GM12873 (cell line): ENCODE measurements at regions not wholly inside any gene's neighbourhood (a gene's known extent, or its start where the extent isn't known, plus 50 kb on each side); places are given as distances from the start of the nearest gene placed in this dataset.

Experiments used
- TF ChIP-seq, protein P1 (sequence below): IDR thresholded peaks from 2 replicates; pipeline ENCODE4 v1.5.1; 2012; ENCODE audit warnings: low read depth, mild to moderate bottlenecking, moderate library complexity, low read length, control low read depth; ENCODE audit not compliant: insufficient read depth; ENCODE audit errors: missing control alignments

DNA sequence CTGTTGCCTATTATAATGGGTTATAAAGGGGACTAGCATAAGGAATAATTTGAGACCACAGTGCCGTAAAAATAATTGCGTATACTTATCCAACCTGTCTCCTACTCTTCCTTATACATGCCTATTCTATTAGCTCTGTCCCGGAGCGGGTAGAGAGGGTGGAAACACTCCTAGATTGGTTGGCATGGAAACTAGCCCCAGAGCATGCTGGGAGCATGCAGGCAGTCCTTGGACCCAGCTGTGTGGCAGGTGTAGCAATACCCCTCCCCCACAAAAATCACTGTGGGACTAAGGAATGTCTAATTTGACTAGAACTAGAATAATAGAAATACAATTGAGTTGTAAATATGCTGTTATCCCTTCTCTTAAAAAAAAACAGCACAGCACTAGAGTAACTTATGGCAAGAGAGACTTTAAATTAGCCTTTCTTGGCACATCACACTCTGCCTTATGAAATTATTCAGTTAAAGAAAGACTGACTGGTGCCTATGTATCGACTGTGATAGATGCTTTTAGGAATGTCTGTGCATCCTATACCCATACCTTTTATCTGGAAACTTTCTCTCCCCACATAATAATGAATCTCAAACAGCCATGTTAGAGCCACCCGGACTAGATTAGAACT, 244.0 kb upstream of the DAAM1 start:
- TF ChIP-seq, protein P1, sequence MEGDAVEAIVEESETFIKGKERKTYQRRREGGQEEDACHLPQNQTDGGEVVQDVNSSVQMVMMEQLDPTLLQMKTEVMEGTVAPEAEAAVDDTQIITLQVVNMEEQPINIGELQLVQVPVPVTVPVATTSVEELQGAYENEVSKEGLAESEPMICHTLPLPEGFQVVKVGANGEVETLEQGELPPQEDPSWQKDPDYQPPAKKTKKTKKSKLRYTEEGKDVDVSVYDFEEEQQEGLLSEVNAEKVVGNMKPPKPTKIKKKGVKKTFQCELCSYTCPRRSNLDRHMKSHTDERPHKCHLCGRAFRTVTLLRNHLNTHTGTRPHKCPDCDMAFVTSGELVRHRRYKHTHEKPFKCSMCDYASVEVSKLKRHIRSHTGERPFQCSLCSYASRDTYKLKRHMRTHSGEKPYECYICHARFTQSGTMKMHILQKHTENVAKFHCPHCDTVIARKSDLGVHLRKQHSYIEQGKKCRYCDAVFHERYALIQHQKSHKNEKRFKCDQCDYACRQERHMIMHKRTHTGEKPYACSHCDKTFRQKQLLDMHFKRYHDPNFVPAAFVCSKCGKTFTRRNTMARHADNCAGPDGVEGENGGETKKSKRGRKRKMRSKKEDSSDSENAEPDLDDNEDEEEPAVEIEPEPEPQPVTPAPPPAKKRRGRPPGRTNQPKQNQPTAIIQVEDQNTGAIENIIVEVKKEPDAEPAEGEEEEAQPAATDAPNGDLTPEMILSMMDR: no peak

DNA sequence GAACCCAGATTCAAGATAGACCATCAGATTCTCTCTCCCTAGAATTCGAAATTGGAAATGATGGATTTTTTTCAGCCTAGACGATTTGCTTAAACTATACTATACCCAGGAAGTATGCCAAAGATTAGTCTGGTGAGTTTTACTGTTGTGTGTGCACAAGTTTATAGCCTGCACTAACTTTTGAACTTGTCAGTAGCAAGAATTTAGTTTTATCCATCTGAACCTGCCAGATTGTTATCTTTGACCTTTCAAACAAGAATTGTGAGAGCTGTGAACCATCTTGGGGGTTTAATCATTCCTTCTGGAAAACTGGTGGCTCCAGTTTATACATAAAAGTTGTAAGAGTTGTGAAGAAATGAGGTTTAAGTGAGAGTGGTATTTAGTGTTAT, 243.5 kb upstream of the DAAM1 start:
- TF ChIP-seq, protein P1: no peak

DNA sequence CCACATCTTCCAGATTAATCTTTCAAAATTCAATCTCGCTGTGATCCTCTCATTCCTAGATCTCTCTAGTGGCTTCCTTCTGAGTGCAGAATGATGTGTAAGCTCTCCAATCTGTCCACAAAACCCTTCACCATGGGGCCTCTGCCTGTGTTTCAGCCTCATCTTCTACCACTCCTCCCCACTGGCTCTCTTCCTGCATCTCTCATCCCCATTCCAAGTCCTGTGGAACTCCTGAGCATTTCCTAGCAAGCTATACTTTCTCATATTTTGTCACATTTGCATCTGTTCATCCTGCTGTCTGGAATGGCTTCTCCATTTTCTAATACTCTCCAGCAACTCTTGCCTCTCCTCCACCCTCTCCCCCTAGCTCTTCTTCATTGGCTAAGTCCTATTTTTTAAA, 242.0 kb upstream of the DAAM1 start:
- TF ChIP-seq, protein P1: no peak

DNA sequence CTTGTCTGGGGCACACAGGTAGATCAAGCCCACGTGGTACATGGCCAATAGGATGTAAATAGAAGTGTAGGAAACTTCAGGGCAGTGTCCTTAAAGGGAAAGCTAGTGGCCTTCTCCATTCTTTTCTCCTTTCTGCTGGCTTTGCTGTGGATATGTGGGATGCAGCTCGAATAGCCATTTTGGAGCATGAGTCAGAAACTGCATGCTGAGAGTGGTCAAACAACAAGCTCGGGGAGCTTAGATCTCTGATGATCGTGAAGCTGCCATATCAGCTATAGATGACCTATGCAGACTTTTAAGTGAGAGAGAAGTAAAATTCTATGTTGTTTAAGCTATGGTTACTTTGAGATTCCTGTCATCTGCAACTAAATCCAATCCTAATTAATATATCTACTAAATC, 241.3 kb upstream of the DAAM1 start:
- TF ChIP-seq, protein P1: no peak

DNA sequence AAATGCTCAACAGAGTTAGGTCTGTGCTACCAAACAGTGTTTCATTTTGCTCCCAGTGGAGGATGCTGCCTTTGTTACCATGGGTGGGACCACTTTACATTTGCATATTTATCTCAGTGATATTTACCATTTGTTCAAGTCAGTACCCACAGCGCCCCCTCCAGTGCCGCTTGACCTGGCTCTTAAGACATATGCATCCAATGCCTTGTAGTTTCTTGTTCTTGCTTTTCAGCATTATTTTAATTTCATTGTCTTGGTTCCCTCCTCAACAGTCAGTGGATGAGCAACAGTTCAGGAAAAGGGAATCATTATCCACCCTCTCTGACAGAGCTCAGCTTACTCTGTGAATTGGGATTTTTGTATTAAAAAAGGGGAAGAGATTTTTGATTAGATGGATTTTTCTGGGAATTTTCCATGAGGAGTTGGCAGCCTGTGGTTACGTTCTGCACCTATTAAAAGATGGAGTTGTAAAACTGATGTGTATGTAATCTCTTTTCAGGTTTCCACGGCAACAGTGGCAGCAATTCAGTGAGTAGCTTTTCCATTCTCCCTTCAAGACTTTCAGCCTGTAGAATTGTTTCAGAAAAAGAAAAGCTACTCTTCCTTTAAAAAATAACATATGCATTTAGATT, 240.5 kb upstream of the DAAM1 start:
- TF ChIP-seq, protein P1: no peak

DNA sequence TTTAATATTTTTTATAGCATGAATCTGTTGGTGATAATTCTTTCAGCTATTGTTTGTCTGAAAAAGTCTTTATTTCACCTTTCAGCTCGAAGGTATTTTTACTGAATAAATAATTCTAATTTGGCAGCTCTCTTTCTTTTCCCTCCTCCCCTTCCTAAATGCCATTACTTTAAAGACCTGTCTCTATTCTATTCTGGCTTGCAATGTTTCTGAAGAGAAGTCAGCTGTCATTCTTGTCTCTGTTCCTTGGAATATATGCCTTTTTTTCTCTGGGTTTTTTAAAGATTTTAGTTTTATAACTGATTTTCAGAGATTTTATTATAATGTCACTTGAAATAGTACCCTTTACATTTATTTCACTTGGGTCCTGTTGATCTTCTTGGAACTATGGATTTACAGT, 237.9 kb upstream of the DAAM1 start:
- TF ChIP-seq, protein P1: no peak

DNA sequence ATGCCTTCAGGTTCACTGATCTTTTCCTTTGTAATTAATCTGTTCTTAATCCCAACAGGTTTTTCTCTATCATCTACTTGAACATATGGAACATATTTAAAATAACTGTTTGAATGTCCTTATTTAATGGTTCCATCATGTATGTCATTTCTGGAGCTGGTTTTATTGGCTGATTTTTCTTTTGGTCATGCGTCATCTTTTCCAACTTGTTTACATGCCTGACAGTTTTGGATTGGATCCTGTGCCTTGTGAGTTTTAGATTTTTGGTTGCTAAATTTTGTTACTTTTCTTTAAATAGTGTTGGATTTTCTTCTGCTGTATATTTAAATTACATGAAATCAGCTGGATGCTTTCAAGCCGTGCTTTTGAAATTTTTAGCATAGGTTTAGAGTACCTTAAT, 237.3 kb upstream of the DAAM1 start:
- TF ChIP-seq, protein P1: no peak
